ENCODE measurements at regions not wholly inside any gene's neighbourhood (a gene's known extent, or its start where the extent isn't known, plus 50 kb on each side); places are given as distances from the start of the nearest gene placed in this dataset.

DNA sequence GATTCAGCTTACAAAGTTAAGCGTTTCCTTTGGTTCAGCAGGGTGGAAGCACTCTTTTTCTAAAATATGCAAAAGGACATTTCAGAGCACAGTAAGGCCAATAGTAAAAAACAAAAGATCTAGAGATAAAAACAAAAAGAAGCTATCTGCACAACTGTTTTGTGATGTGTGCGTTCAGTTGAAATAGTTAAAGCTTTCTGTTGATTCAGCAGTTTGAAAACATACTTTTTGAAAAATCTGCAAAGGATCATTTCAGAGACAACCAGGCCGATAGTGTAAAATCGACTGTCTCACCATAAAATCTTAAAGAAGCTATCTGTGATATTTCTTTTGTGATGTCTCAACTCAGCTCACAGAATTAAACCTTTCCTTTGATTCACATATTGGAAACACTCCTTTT, 300.0 kb upstream of the ALG10B start:
- no peak for DNase-seq (ENCODE audit: low spot score in 2 of 2)
- Histone ChIP-seq H3K36me3 (replicated peaks) (no peaks in the 10 kb centered on the region), H3K27me3 (ENCODE audit: low read depth) (no peaks in the 10 kb centered on the region), H3K4me1 (no peaks in the 10 kb centered on the region), H3K9me3 (no peaks in the 10 kb centered on the region; the same call in 1 of the 2 replicates), H3K4me3 (no peak overlapping the region)
- in situ Hi-C loops (cut with MboI; ENCODE audit: low sequenced_read_pairs): no loop called here

GRCh38 chr12:38025916-38026315, 290.7 kb upstream of the ALG10B start:
- Histone ChIP-seq H3K4me1 (no peaks in the 10 kb centered on the region), H3K9me3 (no peaks in the 10 kb centered on the region; the same call in 1 of the 2 replicates), H3K36me3 (replicated peaks) (no peaks in the 10 kb centered on the region), H3K4me3 (no peak overlapping the region), H3K27me3 (ENCODE audit: low read depth) (no peaks in the 10 kb centered on the region)
- DNase-seq (ENCODE audit: low spot score in 2 of 2): no peak
- in situ Hi-C loops (cut with MboI; ENCODE audit: low sequenced_read_pairs): no loop called here

DNA sequence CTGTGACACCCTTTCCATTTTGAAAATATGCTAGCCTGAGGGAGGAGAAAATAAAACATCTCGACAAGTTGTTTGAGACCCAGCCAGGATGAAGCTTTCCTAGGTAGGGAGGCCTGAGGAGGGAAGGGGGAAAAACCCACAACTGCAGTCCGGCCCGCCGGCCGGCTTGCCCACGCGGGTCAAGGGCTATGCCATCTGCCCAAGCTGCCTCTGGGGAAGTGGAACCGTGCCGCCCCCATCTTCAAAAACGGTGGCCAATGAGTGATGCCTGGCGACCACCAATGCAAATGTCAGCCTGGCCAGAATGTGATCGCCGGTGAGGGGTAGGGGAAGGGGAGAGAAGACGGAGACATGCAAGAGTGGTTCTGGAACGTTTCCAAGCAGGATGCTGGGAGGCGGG, 263.5 kb upstream of the ALG10B start:
- H3K4me1 ChIP-seq: no peaks in the 10 kb centered on the region
- no peak for DNase-seq (ENCODE audit: low spot score in 2 of 2)
- in situ Hi-C loops (cut with MboI; ENCODE audit: low sequenced_read_pairs): loop anchor here (5.0 kb wide), 1 partner anchor 264 kb away; the partner anchor contains the start of gene ALG10B
- H3K4me3 ChIP-seq: no peak overlapping the region
- no peaks in the 10 kb centered on the region for H3K9me3 ChIP-seq
- no peaks in the 10 kb centered on the region for H3K27me3 ChIP-seq (ENCODE audit: low read depth)
- no peaks in the 10 kb centered on the region for H3K36me3 ChIP-seq (replicated peaks)

DNA sequence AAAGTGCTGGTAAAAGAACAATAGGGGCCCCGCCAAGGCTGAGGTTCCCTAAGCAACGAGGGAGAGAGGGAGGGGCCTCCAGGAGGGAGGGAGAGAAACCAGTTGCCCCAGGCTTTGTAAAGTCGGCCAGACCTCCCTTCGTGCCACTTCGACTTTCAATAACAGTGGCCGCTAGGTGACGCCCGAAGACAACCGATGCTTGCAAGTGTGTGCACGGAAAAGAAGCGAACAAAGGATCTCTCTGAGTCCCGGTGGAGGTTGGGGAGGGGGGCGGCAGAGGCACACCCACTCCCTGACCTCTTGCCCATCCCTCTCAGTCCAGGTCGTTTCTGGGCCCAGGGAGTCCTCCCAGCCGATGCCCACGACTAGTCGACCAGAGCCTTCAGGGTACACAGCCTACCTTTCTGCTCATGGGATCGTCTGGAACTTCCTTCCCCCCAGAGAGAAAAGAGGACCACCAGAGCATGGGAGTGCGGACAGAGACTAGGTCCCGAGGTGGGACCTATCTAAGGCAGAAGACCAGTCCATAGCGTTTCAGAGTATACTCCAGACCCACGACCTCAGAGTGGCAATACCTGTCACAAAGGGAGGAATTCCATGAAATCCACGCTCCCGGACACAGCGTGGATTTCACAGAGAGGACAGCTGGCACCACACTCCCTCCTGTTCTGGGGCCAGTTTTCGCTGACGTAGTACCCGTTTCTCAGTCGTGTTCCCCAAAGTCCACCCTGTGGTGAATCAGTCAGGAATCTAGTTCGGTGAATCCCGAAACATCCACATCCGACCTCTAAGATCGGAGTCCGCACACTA, 262.7 kb upstream of the ALG10B start:
- Histone ChIP-seq H3K4me1 (no peaks in the 10 kb centered on the region), H3K9me3 (no peaks in the 10 kb centered on the region), H3K4me3 (no peak overlapping the region), H3K36me3 (replicated peaks) (no peaks in the 10 kb centered on the region), H3K27me3 (ENCODE audit: low read depth) (no peaks in the 10 kb centered on the region)
- in situ Hi-C loops (cut with MboI; ENCODE audit: low sequenced_read_pairs): loop anchor here (5.0 kb wide), 1 partner anchor 263 kb away; the partner anchor contains the start of gene ALG10B
- peak; percentile 80 to 91 for DNase-seq (ENCODE audit: low spot score in 2 of 2)

DNA sequence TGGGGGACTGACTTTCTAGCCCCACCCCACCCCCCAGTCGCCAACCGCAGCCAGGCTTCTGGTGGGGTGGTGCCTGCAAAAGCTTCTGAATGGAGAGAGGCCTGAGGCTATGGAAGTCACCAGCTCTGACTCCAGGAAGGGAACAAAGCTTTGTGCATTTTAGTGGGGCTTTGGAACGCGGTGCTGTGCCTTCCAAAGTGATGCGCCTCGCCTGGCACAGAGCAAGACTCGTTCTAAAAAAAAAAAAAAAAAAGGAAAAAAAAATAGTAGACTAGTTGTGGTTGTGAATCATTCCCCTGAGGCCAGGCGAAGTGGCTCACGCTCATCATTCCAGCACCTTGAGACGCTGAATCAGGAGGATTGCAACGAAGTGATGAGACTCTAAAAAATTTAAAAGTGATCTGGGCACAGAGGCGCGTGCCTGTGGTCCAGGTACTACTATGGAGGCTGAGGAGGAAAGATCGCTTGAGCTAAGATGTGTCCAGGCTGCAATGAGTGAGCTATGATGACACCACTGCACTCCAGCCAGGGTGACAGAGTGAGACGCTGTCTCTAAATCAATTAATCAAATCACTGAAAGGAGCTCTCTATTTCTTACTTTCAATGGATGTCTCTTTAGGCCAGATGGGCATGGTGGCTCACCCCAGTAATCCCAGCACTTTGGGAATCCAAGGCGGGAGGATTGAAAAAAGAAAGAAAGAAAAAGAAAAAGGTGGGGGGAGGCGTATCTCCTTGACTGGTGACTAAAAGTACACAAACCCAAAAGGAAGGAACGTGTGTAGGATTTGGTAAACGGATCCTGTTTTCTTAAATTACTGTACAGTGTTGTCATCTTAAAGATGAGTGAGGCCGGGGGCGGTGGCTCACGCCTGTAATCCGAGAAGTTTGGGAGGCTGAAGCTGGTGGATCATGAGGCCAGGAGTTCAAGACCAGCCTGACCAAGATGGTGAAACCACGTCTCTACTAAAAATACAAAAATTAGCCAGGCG, 259.6 kb upstream of the ALG10B start:
- no peaks in the 10 kb centered on the region for H3K4me1 ChIP-seq
- H3K27me3 ChIP-seq (ENCODE audit: low read depth): no peaks in the 10 kb centered on the region
- peak in 1 of 2 experiments; percentile 18 for DNase-seq (ENCODE audit: low spot score in 2 of 2)
- no peaks in the 10 kb centered on the region for H3K9me3 ChIP-seq
- no peaks in the 10 kb centered on the region for H3K36me3 ChIP-seq (replicated peaks)
- in situ Hi-C loops (cut with MboI; ENCODE audit: low sequenced_read_pairs): no loop called here
- H3K4me3 ChIP-seq: no peak overlapping the region

DNA sequence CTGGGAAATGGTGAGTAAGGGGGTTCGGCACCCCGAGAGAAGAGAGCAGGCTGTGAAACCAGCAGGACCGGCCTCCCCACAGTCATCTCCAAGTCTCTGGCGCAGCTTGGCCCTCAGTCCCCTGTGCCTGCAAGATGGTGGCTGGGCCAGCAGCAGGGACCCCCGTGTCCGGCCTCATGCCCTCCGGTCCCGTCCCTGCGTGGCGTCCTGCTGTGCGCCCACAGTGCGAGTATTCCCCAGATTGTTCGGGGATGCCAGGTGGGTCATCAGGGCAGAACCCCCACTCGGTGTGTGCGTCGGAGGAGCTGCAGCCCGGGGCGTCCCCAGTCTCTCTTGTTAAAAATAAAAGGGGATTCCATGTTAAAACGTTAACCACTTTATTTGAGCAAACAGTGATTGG, 216.9 kb upstream of the ALG10B start:
- H3K9me3 ChIP-seq: no peaks in the 10 kb centered on the region
- H3K4me3 ChIP-seq: no peak overlapping the region
- no peaks in the 10 kb centered on the region for H3K4me1 ChIP-seq
- DNase-seq (ENCODE audit: low spot score in 2 of 2): no peak
- H3K36me3 ChIP-seq (replicated peaks): no peaks in the 10 kb centered on the region
- no peaks in the 10 kb centered on the region for H3K27me3 ChIP-seq (ENCODE audit: low read depth)
- in situ Hi-C loops (cut with MboI; ENCODE audit: low sequenced_read_pairs): no loop called here

GRCh38 chr12:38101753-38102152, 214.8 kb upstream of the ALG10B start:
- Histone ChIP-seq H3K4me1 (no peaks in the 10 kb centered on the region), H3K36me3 (replicated peaks) (no peaks in the 10 kb centered on the region), H3K9me3 (no peaks in the 10 kb centered on the region), H3K4me3 (no peak overlapping the region), H3K27me3 (ENCODE audit: low read depth) (no peaks in the 10 kb centered on the region)
- in situ Hi-C loops (cut with MboI; ENCODE audit: low sequenced_read_pairs): no loop called here
- DNase-seq (ENCODE audit: low spot score in 2 of 2): no peak

GRCh38 chr12:38102197-38102596, 214.4 kb upstream of the ALG10B start:
- DNase-seq (ENCODE audit: low spot score in 2 of 2): no peak
- no peaks in the 10 kb centered on the region for H3K9me3 ChIP-seq
- H3K4me1 ChIP-seq: no peaks in the 10 kb centered on the region
- no peak overlapping the region for H3K4me3 ChIP-seq
- in situ Hi-C loops (cut with MboI; ENCODE audit: low sequenced_read_pairs): no loop called here
- no peaks in the 10 kb centered on the region for H3K36me3 ChIP-seq (replicated peaks)
- no peaks in the 10 kb centered on the region for H3K27me3 ChIP-seq (ENCODE audit: low read depth)

DNA sequence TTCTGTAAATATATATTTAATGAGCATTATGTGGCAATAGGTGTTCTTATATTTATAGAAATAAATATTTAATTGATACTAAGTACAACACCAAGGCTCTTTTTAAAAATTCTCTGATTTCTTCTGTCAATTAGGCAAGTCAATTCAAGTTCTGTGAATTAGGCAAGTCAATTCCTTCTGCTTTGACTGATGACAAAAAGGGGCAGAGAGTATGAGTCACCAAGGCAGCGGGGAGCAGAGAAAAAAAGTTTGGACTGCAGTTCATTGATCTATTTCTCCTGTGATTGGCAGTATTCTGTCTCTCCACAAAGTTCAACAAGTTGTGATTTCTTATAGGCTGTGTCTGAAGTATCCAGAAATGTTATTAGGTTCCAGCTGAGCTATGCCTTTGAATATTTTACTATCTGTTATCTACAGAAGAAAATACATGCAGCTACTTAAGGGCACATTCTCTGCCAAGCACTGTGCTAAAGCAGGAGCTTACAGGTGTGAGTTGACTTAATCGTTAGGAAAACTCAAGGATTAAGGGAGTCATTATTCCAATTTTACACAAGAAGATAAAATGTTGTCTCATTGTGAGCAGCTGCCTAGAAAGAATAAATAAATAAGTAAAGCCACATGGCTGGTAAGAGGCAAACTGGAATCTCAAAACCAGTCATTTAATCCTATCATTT, 206.4 kb upstream of the ALG10B start:
- in situ Hi-C loops (cut with MboI; ENCODE audit: low sequenced_read_pairs): no loop called here
- no peaks in the 10 kb centered on the region for H3K9me3 ChIP-seq
- no peaks in the 10 kb centered on the region for H3K36me3 ChIP-seq (replicated peaks)
- no peaks in the 10 kb centered on the region for H3K27me3 ChIP-seq (ENCODE audit: low read depth)
- no peaks in the 10 kb centered on the region for H3K4me1 ChIP-seq
- DNase-seq (ENCODE audit: low spot score in 2 of 2): no peak
- no peak overlapping the region for H3K4me3 ChIP-seq

DNA sequence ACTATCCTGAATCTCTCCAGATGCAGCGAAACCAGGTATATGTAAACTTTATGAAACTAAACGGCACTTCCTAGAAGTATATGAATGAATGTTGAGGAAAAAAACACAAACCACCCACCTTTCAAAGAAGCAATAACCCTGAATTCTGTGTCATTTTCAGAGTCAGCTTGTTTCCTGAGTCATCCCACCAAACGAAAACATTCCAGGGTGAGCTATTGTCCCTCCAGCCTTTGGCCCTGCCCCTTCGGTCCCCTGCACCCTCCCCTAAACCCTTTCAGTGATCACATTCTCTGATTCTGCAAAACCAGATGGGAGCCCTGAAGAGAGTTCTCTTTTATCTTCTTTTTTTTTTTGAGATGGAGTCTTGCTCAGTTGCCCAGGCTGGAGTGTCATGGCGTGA, 202.6 kb upstream of the ALG10B start:
- Histone ChIP-seq H3K9me3 (no peaks in the 10 kb centered on the region), H3K27me3 (ENCODE audit: low read depth) (no peaks in the 10 kb centered on the region), H3K4me1 (no peaks in the 10 kb centered on the region), H3K36me3 (replicated peaks) (no peaks in the 10 kb centered on the region), H3K4me3 (no peak overlapping the region)
- DNase-seq (ENCODE audit: low spot score in 2 of 2): no peak
- in situ Hi-C loops (cut with MboI; ENCODE audit: low sequenced_read_pairs): no loop called here

GRCh38 chr12:38116968-38117367, 199.6 kb upstream of the ALG10B start:
- DNase-seq (ENCODE audit: low spot score in 2 of 2): no peak
- Histone ChIP-seq H3K9me3 (no peaks in the 10 kb centered on the region), H3K27me3 (ENCODE audit: low read depth) (no peaks in the 10 kb centered on the region), H3K4me3 (no peak overlapping the region), H3K4me1 (no peaks in the 10 kb centered on the region), H3K36me3 (replicated peaks) (no peaks in the 10 kb centered on the region)
- in situ Hi-C loops (cut with MboI; ENCODE audit: low sequenced_read_pairs): no loop called here

DNA sequence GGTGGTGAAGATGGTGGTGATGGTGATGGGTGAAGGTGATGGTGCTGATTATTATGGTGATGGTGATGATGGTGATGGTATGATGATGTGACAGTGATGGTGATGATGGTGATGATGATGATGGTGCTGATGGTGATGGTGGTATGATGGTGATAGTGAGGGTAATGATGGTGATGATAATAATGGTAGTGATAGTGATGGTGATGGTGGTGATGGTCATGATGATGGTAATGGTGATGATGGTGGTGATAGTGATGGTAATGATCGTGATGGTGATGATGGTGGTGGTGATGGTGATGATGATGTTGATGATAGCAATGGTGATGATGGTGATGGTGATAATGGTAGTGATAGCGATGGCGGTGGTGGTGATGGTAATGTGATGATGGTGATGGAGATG, 197.9 kb upstream of the ALG10B start:
- Histone ChIP-seq H3K36me3 (replicated peaks) (no peaks in the 10 kb centered on the region), H3K4me1 (no peaks in the 10 kb centered on the region), H3K4me3 (no peak overlapping the region), H3K9me3 (no peaks in the 10 kb centered on the region), H3K27me3 (ENCODE audit: low read depth) (no peaks in the 10 kb centered on the region)
- no peak for DNase-seq (ENCODE audit: low spot score in 2 of 2)
- in situ Hi-C loops (cut with MboI; ENCODE audit: low sequenced_read_pairs): no loop called here

DNA sequence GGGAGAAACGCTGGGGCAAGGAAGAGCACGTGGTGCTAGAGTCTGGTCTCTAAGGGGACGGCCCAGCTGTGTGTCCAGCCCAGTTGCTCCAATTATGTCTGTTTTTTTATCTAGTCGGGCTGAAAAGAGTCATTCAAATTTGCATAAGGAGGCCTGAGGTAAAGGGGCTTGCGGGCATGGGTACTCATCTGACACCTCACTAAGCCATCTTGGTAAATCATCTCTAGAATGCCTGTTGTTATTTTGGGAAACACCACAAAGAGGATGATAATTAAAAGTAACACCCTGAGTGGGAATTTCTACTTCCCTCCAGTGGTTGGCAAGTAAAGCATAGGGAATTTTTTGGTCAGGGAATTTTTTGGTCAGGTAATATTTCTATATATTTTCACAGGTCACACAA, 196.1 kb upstream of the ALG10B start:
- Histone ChIP-seq H3K27me3 (ENCODE audit: low read depth) (no peaks in the 10 kb centered on the region), H3K36me3 (replicated peaks) (no peaks in the 10 kb centered on the region), H3K9me3 (no peaks in the 10 kb centered on the region), H3K4me1 (no peaks in the 10 kb centered on the region), H3K4me3 (no peak overlapping the region)
- in situ Hi-C loops (cut with MboI; ENCODE audit: low sequenced_read_pairs): no loop called here
- no peak for DNase-seq (ENCODE audit: low spot score in 2 of 2)
